ENCODE measurements at regions not wholly inside any gene's neighbourhood (a gene's known extent, or its start where the extent isn't known, plus 50 kb on each side); places are given as distances from the start of the nearest gene placed in this dataset.
"Not testable (repeated sequence)": the region's sequence is repeated elsewhere in the genome, so short reads cannot be mapped to it uniquely, and the experiment has no call there.

- DNase-seq = no peak
Measured at GRCh38 chr12:111247083-111247783, 121.7 kb downstream of the PHETA1 start.

GRCh38 chr12:111246477-111247011 is 122.4 kb downstream of the PHETA1 start:
- no peak for DNase-seq

GRCh38 chr12:111245701-111246476 is 123.0 kb downstream of the PHETA1 start:
- no peak for DNase-seq

GRCh38 chr12:111244673-111245072 is 124.2 kb downstream of the PHETA1 start:
- no peak for DNase-seq

GRCh38 chr12:111242817-111243216 is 126.1 kb downstream of the PHETA1 start:
- not testable (repeated sequence) for DNase-seq

- DNase-seq = no peak
Measured at GRCh38 chr12:111242184-111242583, 126.7 kb downstream of the PHETA1 start.

GRCh38 chr12:111240374-111240773 is 128.5 kb downstream of the PHETA1 start:
- DNase-seq = no peak

GRCh38 chr12:111239235-111239634 is 129.7 kb downstream of the PHETA1 start:
- no peak for DNase-seq

- DNase-seq = no peak
Measured at GRCh38 chr12:111238075-111238734, 130.7 kb downstream of the PHETA1 start.

GRCh38 chr12:111234491-111234890 is 134.4 kb downstream of the PHETA1 start:
- not testable (repeated sequence) for DNase-seq

- DNase-seq = no peak
Measured at GRCh38 chr12:111233786-111234185, 135.1 kb downstream of the PHETA1 start.

- DNase-seq = no peak
Measured at GRCh38 chr12:111230649-111231048, 138.2 kb downstream of the PHETA1 start.

GRCh38 chr12:111228916-111229666 is 139.8 kb downstream of the PHETA1 start:
- DNase-seq = no peak

GRCh38 chr12:111227476-111228420 is 141.1 kb downstream of the PHETA1 start:
- no peak for DNase-seq

GRCh38 chr12:111226680-111227079 is 142.2 kb downstream of the PHETA1 start:
- DNase-seq = no peak

GRCh38 chr12:111225307-111225706 is 143.6 kb downstream of the PHETA1 start:
- no peak for DNase-seq

- no peak for DNase-seq
Measured at GRCh38 chr12:111224186-111225066, 144.5 kb downstream of the PHETA1 start.

- no peak for DNase-seq
Measured at GRCh38 chr12:111222523-111222922, 146.4 kb downstream of the PHETA1 start.

GRCh38 chr12:111222027-111222414 is 146.9 kb downstream of the PHETA1 start:
- no peak for DNase-seq
